ENCODE measurements at regions not wholly inside any gene's neighbourhood (a gene's known extent, or its start where the extent isn't known, plus 50 kb on each side); places are given as distances from the start of the nearest gene placed in this dataset.

DNA sequence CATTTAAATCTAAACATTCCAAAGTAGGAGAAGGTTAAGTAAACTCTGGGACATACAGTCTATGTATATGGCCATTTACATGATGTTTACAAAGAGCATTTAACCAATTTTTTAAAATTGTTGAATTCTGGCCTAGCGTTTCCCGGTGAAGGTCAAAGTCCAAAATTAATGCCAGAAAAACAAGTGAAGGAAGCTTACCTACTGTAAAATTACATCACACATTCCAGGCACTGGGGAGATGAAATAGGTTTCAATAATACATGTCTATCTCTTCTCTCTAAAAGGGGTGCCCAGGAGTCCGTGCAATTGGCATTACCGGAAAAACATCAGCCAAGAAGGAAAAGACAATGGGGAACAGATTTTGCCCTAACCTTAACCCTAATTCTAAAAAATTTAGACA lies 358.8 kb downstream of the VPS13C start:
- TF ChIP-seq, protein P1, sequence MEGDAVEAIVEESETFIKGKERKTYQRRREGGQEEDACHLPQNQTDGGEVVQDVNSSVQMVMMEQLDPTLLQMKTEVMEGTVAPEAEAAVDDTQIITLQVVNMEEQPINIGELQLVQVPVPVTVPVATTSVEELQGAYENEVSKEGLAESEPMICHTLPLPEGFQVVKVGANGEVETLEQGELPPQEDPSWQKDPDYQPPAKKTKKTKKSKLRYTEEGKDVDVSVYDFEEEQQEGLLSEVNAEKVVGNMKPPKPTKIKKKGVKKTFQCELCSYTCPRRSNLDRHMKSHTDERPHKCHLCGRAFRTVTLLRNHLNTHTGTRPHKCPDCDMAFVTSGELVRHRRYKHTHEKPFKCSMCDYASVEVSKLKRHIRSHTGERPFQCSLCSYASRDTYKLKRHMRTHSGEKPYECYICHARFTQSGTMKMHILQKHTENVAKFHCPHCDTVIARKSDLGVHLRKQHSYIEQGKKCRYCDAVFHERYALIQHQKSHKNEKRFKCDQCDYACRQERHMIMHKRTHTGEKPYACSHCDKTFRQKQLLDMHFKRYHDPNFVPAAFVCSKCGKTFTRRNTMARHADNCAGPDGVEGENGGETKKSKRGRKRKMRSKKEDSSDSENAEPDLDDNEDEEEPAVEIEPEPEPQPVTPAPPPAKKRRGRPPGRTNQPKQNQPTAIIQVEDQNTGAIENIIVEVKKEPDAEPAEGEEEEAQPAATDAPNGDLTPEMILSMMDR (IDR thresholded peaks at IDR 0.05; ENCODE audit: insufficient read depth, missing control alignments) = no peak
- DNase-seq (ENCODE audit: insufficient read length, low spot score) (no peak), FAIRE-seq (no peak)

DNA sequence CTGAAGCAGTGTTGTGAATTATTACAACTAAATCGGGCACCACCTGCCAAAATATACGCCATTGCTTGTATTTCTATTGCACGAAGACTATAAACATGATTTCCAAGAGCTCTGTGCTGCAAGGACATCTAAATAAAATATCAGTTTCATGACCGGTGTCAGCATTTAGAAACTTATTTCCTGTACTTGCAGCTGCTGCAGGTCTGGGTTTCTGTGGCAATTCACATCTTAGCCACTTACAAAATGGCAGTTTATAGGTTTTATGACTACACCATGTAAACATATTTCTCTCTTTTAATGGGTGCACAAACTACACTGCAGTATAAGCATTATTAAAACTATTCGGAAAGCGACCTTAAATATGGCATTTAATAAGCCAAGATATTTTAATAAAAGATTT lies 359.4 kb downstream of the VPS13C start:
- DNase-seq (ENCODE audit: insufficient read length, low spot score) (no peak), FAIRE-seq (no peak)
- TF ChIP-seq, protein P1 (IDR thresholded peaks at IDR 0.05; ENCODE audit: insufficient read depth, missing control alignments) = no peak

DNA sequence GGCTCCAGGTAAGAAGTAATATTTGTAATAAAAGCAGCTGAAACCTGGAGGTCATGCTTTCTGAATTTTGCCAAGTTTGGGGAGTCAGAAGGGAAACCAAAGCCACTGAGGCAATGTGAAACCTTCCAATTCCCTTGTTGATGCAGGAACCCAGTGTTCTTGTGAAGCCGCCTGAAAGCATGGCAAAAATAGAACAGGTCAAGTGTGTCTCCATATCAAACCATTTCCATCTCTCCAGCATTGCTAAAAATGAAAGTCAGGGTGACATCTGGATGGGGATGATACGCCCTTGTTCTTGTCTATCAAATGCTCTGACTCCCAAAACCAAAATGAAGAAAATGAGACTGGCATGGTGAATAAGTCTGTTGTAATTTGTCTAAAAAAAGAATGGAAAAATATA lies 362.5 kb downstream of the VPS13C start:
- TF ChIP-seq, protein P1 (IDR thresholded peaks at IDR 0.05; ENCODE audit: insufficient read depth, missing control alignments) = no peak
- DNase-seq (ENCODE audit: insufficient read length, low spot score) (no peak), FAIRE-seq (no peak)

DNA sequence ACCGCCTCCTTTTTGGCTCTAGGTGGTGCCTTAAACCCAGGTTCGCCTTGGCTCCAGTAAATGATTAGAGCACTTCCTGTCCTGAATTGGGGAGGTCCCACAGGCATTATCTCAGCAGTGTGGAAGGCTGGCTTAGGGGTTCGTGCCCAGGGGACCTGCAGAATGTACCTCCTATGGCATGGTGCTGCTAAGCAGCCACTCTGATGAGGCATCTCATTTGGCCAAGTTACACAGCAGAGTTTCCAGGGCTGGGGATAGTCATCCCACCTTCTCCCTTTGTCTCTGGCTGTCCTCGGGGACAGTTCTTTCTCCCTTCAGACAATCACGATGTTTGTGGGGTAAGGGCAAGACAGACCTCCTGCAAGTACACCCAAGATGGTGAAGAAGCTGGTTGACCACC lies 371.2 kb downstream of the VPS13C start:
- FAIRE-seq (no peak), DNase-seq (ENCODE audit: insufficient read length, low spot score) (no peak)
- TF ChIP-seq, protein P1 (IDR thresholded peaks at IDR 0.05; ENCODE audit: insufficient read depth, missing control alignments) = no peak

DNA sequence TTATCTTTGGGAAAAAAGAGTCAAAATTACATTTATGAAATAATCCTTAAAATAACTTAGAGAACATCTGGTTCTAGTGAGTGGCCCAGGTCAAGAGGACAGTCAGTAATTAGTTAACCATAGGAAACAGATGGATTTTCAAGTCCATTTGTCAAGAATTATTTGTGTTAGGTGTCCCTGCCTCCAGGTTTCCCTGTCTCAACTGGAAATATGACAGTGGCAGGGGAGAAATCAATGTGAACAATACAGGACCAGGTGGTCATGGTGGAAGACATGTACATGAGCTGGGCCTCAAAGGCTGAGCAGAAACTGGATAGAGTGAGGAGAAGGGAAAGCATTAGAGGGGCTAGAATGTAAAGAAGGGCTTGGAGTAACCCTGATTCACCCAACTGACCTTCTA lies 372.6 kb downstream of the VPS13C start:
- no peak for DNase-seq (ENCODE audit: insufficient read length, low spot score)
- TF ChIP-seq, protein P1 (IDR thresholded peaks at IDR 0.05; ENCODE audit: insufficient read depth, missing control alignments) = no peak
- no peak for FAIRE-seq

DNA sequence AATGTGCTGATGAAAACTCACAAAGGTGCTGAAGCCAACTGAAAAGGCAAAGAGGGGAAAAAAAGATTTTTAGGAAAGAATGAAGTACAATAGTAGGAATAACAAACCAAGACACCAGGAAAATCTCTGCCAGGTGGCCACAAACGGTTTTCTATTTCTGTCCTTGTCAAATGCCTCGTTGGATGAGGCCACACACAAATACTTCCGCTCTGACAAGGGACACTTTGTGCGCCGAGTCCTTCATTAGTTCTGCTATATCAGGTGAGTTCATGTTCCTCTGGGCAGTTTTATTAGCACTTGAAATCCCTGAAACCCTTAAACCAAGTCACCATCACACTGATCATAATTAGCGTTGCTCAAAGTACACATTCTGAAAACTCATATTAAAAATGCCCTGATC lies 373.1 kb downstream of the VPS13C start:
- FAIRE-seq = no peak
- TF ChIP-seq, protein P1 (IDR thresholded peaks at IDR 0.05; ENCODE audit: insufficient read depth, missing control alignments) = no peak

DNA sequence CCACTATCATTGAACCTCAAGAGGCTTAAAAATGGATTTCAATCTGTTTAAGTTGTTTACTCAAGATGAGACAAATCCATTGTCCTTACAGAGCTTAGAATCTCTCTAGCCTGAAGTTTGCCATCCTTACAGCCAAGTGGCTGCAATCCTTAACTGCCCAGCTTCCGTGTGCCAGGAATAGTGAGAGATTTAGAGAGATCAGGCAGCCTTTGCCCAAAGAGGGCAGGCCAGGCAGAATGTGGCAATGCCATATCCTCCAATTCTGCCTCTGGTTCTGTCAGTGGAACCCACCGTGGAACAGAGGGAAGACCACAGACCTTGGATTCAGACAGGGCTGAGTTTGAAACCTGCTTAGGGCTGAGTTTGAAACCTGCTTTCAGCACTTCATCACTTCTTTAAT lies 374.3 kb downstream of the VPS13C start:
- DNase-seq (ENCODE audit: insufficient read length, low spot score) (peak; percentile 33), FAIRE-seq (peak; percentile 89)
- TF ChIP-seq, protein P1 (IDR thresholded peaks at IDR 0.05; ENCODE audit: insufficient read depth, missing control alignments) = no peak

More for the DNA sequence above, 373.1 kb downstream of the VPS13C start:
- DNase-seq (ENCODE audit: insufficient read length, low spot score) = no peak
